ENCODE measurements at regions not wholly inside any gene's neighbourhood (a gene's known extent, or its start where the extent isn't known, plus 50 kb on each side); places are given as distances from the start of the nearest gene placed in this dataset.

DNA sequence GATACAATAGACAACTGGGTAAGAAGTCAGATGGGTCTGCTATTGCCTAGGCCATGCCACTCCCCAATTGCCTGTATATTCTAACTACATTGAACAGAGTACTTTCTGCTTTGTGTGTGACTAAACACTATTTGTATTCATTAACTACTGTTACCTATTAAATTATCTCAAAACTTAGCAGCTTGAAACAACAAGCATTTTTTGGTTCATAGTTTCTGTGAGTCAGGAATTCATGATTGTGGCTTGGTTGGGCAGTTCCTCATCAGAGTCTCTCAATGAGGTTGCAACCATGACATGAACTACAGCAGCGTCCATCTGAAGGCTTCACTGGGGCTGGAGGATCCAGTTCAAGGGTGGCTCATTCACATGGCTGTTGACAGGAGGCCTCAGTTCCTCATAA is 205.7 kb downstream of the EN1 start:
- TF ChIP-seq POLR2A (IDR thresholded peaks at IDR 0.05; ENCODE audit: extremely low read depth, insufficient read length) (no peak), MYC (IDR thresholded peaks at IDR 0.05; ENCODE audit: low read depth, low read length) (no peak)
- TF ChIP-seq, protein P1, sequence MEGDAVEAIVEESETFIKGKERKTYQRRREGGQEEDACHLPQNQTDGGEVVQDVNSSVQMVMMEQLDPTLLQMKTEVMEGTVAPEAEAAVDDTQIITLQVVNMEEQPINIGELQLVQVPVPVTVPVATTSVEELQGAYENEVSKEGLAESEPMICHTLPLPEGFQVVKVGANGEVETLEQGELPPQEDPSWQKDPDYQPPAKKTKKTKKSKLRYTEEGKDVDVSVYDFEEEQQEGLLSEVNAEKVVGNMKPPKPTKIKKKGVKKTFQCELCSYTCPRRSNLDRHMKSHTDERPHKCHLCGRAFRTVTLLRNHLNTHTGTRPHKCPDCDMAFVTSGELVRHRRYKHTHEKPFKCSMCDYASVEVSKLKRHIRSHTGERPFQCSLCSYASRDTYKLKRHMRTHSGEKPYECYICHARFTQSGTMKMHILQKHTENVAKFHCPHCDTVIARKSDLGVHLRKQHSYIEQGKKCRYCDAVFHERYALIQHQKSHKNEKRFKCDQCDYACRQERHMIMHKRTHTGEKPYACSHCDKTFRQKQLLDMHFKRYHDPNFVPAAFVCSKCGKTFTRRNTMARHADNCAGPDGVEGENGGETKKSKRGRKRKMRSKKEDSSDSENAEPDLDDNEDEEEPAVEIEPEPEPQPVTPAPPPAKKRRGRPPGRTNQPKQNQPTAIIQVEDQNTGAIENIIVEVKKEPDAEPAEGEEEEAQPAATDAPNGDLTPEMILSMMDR (IDR thresholded peaks at IDR 0.05; ENCODE audit: low read depth, low read length) = no peak
- TF ChIP-seq, protein P2, sequence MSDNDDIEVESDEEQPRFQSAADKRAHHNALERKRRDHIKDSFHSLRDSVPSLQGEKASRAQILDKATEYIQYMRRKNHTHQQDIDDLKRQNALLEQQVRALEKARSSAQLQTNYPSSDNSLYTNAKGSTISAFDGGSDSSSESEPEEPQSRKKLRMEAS (IDR thresholded peaks at IDR 0.05; ENCODE audit: low read depth, low read length) = no peak
